ENCODE measurements at regions not wholly inside any gene's neighbourhood (a gene's known extent, or its start where the extent isn't known, plus 50 kb on each side); places are given as distances from the start of the nearest gene placed in this dataset.

DNA sequence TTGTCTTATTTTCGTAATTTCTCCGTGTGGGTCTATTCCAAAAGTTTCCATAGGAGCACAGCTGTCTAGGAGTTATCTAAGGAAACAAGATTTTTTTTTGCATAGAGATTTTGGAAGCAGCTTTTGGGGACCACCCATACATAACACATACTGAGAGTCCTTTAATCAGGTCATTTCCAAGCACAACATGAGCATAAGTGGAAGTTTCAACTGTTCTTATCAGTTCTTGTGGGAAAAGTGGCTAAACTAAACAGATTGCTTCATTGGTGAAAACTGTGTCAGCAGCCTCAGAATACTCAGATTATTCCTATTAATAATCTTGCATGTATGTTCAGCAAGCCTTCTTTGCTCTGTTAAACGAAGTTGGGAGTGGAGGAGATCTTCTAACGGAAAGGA, 153.6 kb upstream of the TYRP1 start:
- ATAC-seq, result no peak
- Mint-ChIP-seq H3K36me3 (no peaks in the 10 kb centered on the region), H3K4me3 (no peak overlapping the region), H3K27ac (no peak overlapping the region), H3K4me1 (no peaks in the 10 kb centered on the region), H3K9me3 (peaks cover 5% of the 10 kb centered on the region), H3K27me3 (no peaks in the 10 kb centered on the region)

DNA sequence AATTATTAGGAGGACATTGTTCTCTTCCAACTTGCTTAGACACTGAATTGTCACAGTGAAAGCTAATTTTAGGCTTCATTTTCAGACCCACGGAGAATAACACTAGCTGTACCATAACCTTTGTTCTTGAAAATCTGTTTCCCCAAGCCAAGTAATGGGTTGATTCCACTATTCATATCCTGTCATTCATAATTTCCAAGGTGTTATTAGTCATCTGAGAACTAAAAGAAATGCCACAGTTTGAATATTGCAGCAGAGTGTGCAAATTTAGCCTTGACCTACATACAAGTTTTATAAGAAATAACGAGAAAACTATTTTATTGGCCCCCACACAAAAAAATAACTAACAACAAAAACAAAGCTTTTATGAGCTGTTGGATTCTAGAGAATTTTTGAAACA, 148.5 kb upstream of the TYRP1 start:
- no peaks in the 10 kb centered on the region for H3K36me3 Mint-ChIP-seq
- H3K4me3 Mint-ChIP-seq, result no peak overlapping the region
- peaks cover 2% of the 10 kb centered on the region for H3K9me3 Mint-ChIP-seq
- H3K27ac Mint-ChIP-seq, result no peak overlapping the region
- no peaks in the 10 kb centered on the region for H3K4me1 Mint-ChIP-seq
- no peaks in the 10 kb centered on the region for H3K27me3 Mint-ChIP-seq
- ATAC-seq, result no peak

DNA sequence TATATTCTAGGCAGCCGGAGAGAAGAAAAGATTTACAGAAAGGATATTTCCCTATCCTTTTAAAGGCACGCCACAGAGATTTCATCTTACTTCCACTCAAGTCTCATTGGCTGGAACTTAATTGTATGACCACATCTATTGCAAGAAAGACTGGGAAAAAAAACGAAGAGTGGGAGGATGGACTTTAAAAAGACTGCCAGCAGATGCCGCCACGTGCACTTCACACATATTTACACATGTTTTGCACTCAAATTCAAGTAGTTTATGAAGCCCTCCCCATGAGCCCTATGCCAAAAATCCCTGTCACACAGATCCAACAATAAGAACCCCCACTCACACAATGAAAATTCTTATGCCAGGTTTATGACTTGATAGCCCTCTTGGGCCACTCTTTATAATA, 138.5 kb upstream of the TYRP1 start:
- H3K4me3 Mint-ChIP-seq, result no peak overlapping the region
- H3K27ac Mint-ChIP-seq, result no peak overlapping the region
- H3K27me3 Mint-ChIP-seq, result no peaks in the 10 kb centered on the region
- peaks cover 3% of the 10 kb centered on the region for H3K9me3 Mint-ChIP-seq
- ATAC-seq, result no peak
- no peaks in the 10 kb centered on the region for H3K36me3 Mint-ChIP-seq
- H3K4me1 Mint-ChIP-seq, result no peaks in the 10 kb centered on the region

DNA sequence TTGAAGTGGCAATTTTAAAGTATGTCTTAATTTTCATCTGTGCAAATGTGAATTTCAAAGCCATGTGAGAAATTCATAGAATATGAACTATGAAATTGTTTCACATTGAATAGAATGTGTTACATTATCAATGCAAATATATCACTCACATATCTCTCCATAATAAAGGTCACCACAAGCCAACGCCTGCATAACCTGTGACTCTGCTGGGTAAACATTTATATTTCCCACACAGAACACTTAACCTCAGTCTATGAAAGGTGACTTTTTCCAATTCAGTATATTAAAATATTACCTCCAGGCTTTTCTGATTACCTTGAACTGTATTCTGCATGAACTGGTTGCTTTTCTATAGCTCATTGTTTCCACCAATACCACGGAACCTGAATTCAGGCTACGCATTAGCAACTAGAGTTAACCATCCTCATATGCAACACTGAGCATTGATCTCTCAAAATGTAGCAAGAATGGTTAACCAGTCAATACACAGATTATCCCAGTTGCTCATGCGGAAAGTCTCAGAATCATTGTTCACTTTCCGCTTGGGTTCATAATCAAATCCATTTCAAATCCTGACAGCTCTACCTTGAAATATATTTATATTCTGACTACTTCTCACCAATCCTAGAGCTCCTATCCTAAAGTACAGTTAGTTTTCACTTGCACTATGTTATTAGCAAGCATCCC, 126.6 kb upstream of the TYRP1 start:
- no peak overlapping the region for H3K27ac Mint-ChIP-seq
- H3K4me3 Mint-ChIP-seq, result no peak overlapping the region
- no peaks in the 10 kb centered on the region for H3K4me1 Mint-ChIP-seq
- peaks cover 7% of the 10 kb centered on the region for H3K9me3 Mint-ChIP-seq
- no peaks in the 10 kb centered on the region for H3K27me3 Mint-ChIP-seq
- ATAC-seq, result no peak
- H3K36me3 Mint-ChIP-seq, result no peaks in the 10 kb centered on the region

DNA sequence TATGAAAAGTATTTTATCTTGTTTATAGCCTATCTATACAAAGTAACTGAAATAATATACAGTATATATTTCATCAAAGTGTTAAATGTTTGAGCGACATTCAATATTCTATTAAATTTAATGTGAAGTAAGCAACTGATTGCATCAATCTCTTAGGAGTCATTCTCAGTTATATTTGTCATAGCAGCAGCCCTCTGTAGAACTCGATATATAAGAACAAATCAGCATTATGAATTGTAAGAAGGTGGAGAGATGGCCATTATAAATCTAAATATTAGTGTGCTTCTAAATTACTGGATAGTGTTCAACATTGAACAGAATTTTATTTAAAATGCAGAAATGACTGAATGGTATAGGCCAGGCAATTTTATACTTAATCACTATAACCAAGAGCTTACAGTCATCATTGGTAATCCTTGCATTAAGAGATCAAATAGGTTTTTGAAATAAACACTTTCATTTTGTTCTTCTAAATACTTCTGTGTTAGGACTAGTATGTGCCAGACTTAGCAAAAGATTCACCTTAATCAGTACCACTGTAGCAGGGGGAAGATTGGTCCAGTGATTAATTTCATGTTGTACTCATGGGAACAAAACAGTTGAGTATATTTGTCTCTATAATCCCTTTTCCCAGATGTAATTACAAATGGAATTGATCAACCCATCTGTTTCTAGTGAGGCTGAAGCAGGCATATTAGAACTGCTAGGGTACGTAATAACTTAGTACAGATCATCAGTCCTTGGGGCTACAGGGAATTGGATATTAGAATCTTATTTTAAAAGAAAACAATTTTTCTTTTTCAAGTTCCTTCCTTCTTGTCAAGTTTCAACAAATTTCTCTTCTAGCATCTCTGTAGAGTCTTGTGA, 108.3 kb upstream of the TYRP1 start:
- ATAC-seq, result no peak
- Mint-ChIP-seq H3K27ac (no peak overlapping the region), H3K4me3 (no peak overlapping the region), H3K9me3 (peaks cover 10% of the 10 kb centered on the region), H3K36me3 (no peaks in the 10 kb centered on the region), H3K4me1 (no peaks in the 10 kb centered on the region), H3K27me3 (no peaks in the 10 kb centered on the region)

DNA sequence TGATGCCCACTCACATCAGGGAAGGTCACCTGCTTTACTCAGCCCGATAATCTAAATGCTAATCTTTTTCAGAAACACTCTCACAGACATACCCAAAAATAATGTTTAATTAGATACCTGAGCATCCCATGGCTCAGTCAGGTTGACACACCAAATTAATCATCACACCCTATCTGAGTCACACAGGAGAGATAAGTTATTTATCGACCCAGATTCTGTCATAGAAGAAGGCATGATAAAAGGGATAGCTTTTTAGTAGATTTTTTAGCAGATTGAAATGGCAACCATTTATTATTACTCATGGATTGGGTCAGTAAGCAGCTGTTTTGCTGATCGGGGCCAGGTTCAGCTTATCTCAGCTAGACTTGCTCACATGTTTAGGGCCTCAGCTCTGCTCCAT, 97.8 kb upstream of the TYRP1 start:
- Mint-ChIP-seq H3K9me3 (no peaks in the 10 kb centered on the region), H3K36me3 (no peaks in the 10 kb centered on the region), H3K4me1 (no peaks in the 10 kb centered on the region), H3K27me3 (no peaks in the 10 kb centered on the region), H3K4me3 (no peak overlapping the region), H3K27ac (no peak overlapping the region)
- no peak for ATAC-seq

DNA sequence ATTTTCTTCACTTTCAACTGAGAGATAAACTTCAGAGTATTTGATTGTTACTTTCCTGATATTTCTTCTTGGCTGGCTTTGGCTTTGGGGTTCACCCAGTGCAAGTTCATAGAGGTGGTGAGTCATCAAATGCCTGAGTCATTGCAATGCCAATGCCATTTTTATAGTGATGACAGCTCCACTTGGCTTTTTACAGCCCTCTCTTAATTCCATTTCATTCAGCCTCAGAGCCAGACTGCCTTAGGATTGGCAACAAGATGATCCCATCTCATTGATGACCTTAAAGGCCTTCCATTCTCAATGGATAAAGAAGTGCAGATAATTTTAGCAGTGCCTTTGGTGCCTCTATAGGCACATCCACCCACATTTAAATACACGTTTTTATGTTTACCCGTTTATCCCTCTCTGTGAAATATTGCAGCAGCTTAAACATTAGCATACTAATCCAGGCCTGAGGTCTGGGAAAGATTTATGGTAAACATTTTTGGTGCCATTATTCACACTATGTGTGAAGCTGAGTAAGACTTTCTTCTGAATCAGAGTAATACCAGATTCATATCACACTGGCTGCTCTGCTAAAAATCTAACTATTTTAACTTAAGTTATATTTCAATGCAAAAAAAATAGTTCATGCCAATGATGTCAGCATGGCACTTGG, 88.9 kb upstream of the TYRP1 start:
- H3K27ac Mint-ChIP-seq, result no peak overlapping the region
- H3K4me3 Mint-ChIP-seq, result no peak overlapping the region
- ATAC-seq, result no peak
- H3K36me3 Mint-ChIP-seq, result no peaks in the 10 kb centered on the region
- no peaks in the 10 kb centered on the region for H3K4me1 Mint-ChIP-seq
- H3K27me3 Mint-ChIP-seq, result no peaks in the 10 kb centered on the region
- peaks cover 6% of the 10 kb centered on the region for H3K9me3 Mint-ChIP-seq

DNA sequence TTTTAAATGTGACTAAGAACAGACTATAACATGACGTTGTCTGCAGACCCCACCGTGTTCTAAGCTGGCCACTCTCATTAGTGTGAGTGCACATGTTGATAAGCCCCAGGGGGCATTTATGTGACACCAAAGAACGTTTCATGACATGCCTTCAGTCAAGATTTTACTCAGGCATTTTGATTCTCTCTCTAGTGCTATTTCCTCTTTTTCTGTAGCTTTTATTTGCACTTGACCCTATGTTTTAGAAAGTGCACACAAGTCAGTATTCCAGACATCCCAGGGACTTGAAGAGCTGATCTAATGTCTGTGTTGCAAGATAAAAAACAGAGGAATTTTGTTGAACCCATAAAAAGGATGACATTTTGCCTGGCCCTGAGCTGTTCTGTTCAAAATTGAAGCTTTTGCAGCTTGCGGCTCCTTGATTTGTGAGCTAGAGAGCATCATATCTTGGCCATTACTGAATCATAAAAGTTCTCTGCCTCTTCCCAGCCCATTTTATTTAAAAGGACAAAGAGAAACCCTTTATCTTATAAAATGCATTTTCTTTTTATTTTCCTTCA, 80.9 kb upstream of the TYRP1 start:
- Mint-ChIP-seq H3K27me3 (no peaks in the 10 kb centered on the region), H3K9me3 (peaks cover 3% of the 10 kb centered on the region), H3K36me3 (no peaks in the 10 kb centered on the region), H3K4me3 (no peak overlapping the region), H3K4me1 (no peaks in the 10 kb centered on the region), H3K27ac (no peak overlapping the region)
- no peak for ATAC-seq

DNA sequence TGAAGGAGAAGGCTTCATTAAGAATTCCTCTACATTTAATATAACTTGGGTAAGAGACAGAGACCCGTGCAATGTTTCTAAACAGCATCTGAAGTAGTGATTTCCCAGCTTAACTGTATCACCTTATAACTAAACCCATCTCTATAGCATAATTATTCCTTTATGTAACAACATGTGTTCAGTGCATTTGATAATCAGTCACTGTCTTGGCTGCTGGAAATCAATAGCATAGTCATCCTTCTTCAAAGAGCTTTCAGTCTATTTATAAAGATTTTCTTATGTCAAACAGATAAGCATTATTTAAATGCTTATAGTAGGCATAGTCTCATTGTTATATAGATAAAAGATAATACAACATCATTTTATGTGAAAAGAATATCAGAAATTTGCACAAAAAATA, 80.1 kb upstream of the TYRP1 start:
- peaks cover 2% of the 10 kb centered on the region for H3K9me3 Mint-ChIP-seq
- H3K27ac Mint-ChIP-seq, result no peak overlapping the region
- ATAC-seq, result no peak
- H3K4me3 Mint-ChIP-seq, result no peak overlapping the region
- H3K36me3 Mint-ChIP-seq, result no peaks in the 10 kb centered on the region
- H3K27me3 Mint-ChIP-seq, result no peaks in the 10 kb centered on the region
- no peaks in the 10 kb centered on the region for H3K4me1 Mint-ChIP-seq

DNA sequence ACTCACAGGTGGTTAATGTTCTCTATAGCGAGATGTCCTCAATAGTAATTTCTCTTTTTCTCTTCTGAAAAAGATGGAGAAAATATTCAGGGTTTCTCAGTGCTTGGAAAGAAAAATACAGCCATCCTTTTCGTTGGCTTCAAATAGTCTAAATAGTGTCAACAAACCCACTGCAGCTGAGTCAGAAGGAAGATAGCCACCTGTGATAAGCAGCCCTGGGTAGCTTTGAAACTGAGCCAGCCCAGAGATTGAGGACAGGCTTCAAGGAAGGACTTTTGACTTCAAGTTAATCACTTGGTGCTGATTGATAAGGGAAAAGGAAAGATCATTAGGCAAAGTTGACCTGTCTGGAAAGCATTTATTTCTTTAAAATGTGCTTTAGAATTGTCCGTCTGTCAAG, 78.7 kb upstream of the TYRP1 start:
- no peaks in the 10 kb centered on the region for H3K36me3 Mint-ChIP-seq
- H3K4me3 Mint-ChIP-seq, result no peak overlapping the region
- no peak overlapping the region for H3K27ac Mint-ChIP-seq
- no peaks in the 10 kb centered on the region for H3K27me3 Mint-ChIP-seq
- H3K9me3 Mint-ChIP-seq, result no peaks in the 10 kb centered on the region
- H3K4me1 Mint-ChIP-seq, result no peaks in the 10 kb centered on the region
- ATAC-seq, result no peak

DNA sequence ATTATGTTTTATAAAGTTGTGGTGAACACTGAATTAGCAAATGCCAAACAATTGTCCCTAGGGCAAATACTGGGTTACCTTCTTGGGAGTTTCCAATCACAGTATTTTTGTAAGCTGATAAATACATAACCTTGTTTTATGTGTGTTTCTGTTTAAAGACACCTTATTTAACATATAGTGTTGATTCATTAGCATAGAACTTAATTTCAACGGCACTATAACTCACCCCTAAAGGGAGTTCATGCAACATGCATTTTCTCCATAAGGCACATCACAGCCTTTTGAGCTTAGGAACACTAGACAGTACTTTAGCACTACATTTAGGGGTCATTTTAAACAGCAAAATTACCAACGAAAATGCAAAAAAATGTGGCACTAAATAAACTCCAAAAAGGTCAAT, 74.2 kb upstream of the TYRP1 start:
- Mint-ChIP-seq H3K36me3 (no peaks in the 10 kb centered on the region), H3K27ac (no peak overlapping the region), H3K4me1 (no peaks in the 10 kb centered on the region), H3K4me3 (no peak overlapping the region), H3K9me3 (no peaks in the 10 kb centered on the region), H3K27me3 (no peaks in the 10 kb centered on the region)
- ATAC-seq, result no peak

DNA sequence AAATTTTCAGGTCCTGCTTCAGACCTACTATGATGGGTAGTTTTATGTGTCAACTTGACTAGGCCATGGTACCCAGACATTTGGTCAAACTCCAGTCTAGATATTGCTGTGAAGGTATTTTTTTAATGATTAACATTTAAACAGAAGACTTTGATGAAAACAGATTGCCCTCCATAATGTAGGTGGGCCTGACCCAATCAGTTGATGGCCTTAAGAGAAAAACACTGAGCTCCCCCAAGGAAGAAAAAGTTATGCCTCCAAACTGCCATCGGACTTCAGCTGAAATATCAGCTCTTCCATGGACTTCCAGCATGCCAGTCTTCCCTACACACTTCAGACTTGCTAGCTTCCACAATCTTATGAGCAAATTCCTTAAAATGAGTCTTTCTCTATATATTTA, 67.3 kb upstream of the TYRP1 start:
- no peaks in the 10 kb centered on the region for H3K4me1 Mint-ChIP-seq
- H3K9me3 Mint-ChIP-seq, result no peaks in the 10 kb centered on the region

DNA sequence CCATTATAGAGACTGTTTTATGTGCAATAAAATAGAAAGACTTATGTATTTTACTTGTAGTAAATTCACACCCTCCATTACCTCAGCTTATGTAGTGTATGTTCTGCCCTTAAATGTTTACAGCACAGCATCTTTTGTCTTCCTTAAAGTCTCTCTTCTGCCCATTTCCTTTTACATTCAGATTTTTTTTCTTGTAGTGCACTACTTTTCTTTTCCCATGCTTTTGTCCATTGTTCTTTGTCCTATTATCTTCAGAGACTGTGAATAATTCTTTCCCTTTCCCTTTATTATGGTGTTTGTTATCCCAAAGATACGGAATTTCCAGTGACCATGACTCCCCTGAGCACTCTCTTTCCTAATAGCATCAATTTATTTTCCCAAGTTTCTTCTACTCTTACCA, 66.1 kb upstream of the TYRP1 start:
- Mint-ChIP-seq H3K4me1 (no peaks in the 10 kb centered on the region), H3K36me3 (no peaks in the 10 kb centered on the region), H3K27me3 (no peaks in the 10 kb centered on the region), H3K27ac (no peak overlapping the region), H3K9me3 (no peaks in the 10 kb centered on the region), H3K4me3 (no peak overlapping the region)
- ATAC-seq, result no peak

More for the DNA sequence above, 67.3 kb upstream of the TYRP1 start:
- no peak overlapping the region for H3K27ac Mint-ChIP-seq
- no peak overlapping the region for H3K4me3 Mint-ChIP-seq
- no peaks in the 10 kb centered on the region for H3K27me3 Mint-ChIP-seq
- ATAC-seq, result no peak
- no peaks in the 10 kb centered on the region for H3K36me3 Mint-ChIP-seq

DNA sequence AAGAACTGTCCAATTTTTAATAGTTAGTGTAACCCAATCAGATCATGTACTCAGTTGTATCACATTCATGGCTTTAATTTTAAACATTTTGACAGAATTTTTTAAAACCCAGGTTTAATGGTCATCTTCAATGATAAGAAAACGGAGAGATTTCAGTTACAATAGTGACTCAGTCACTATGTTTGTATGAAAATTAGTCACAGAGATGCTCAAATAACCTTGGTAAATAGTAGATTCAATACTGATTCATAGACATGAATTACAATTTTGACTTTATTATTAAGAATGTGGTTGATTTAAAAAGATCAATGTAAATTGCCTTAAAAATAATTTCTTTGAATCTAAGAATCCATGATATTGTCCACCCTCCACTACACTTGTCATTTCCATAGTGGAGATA, 64.6 kb upstream of the TYRP1 start:
- no peak overlapping the region for H3K4me3 Mint-ChIP-seq
- H3K27me3 Mint-ChIP-seq, result no peaks in the 10 kb centered on the region
- no peak for ATAC-seq
- H3K9me3 Mint-ChIP-seq, result no peaks in the 10 kb centered on the region
- no peaks in the 10 kb centered on the region for H3K4me1 Mint-ChIP-seq
- no peak overlapping the region for H3K27ac Mint-ChIP-seq
- no peaks in the 10 kb centered on the region for H3K36me3 Mint-ChIP-seq

DNA sequence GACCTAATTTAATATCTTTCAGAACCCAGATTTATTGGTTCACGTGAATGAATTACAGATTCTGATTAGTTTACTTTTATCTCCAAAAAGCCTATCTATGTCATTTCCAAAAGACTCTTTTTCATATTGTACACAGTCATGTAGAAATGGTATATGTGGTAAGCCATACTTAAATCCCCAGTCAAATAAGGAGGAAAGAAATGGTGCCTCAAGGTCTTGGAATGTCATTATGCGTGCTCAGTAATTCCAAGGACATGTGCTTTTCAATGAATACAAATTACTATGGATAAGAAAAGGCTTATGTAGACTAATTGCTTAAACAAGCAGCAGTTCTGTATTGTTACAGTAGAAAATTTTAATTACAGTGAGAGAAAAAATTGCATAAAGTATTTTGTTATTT, 64.1 kb upstream of the TYRP1 start:
- Mint-ChIP-seq H3K4me1 (no peaks in the 10 kb centered on the region), H3K4me3 (no peak overlapping the region), H3K27me3 (no peaks in the 10 kb centered on the region), H3K9me3 (peaks cover 2% of the 10 kb centered on the region), H3K27ac (no peak overlapping the region), H3K36me3 (no peaks in the 10 kb centered on the region)
- ATAC-seq, result no peak

Data from stimulated activated memory B cell treated with anti-CD40 and anti-IgM and Interleukin-4, amounts not matched to agents 10 μg/mL and 1 μg/mL and 100 μg/mL, for 72 hours (primary cell).